Epidermal melanocyte (primary cell): ENCODE measurements at regions not wholly inside any gene's neighbourhood (a gene's known extent, or its start where the extent isn't known, plus 50 kb on each side); places are given as distances from the start of the nearest gene placed in this dataset.
"Not testable (repeated sequence)": the region's sequence is repeated elsewhere in the genome, so short reads cannot be mapped to it uniquely, and the experiment has no call there.

Experiments used
- DNase-seq: peaks from one replicate; pipeline ENCODE4 v3.0.0; 2011; ENCODE audit warnings: low spot score; ENCODE audit not compliant: insufficient read length

GRCh38 chr9:2494562-2494961, 127.0 kb upstream of the VLDLR start:
- DNase-seq: no peak

- no peak for DNase-seq
Observed at GRCh38 chr9:2495221-2496005, 126.2 kb upstream of the VLDLR start.

GRCh38 chr9:2496169-2496568, 125.4 kb upstream of the VLDLR start:
- DNase-seq: no peak

GRCh38 chr9:2496934-2497333, 124.7 kb upstream of the VLDLR start:
- no peak for DNase-seq

- DNase-seq: no peak
Observed at GRCh38 chr9:2497666-2498400, 123.8 kb upstream of the VLDLR start.

- no peak for DNase-seq
Observed at GRCh38 chr9:2502210-2502609, 119.4 kb upstream of the VLDLR start.

- DNase-seq: no peak
Observed at GRCh38 chr9:2502760-2503159, 118.8 kb upstream of the VLDLR start.

GRCh38 chr9:2506321-2506720, 115.3 kb upstream of the VLDLR start:
- DNase-seq: no peak

- no peak for DNase-seq
Observed at GRCh38 chr9:2523591-2523990, 98.0 kb upstream of the VLDLR start.

GRCh38 chr9:2524601-2525000, 97.0 kb upstream of the VLDLR start:
- no peak for DNase-seq

- DNase-seq: no peak
Observed at GRCh38 chr9:2525147-2525546, 96.4 kb upstream of the VLDLR start.

GRCh38 chr9:2526071-2526828, 95.3 kb upstream of the VLDLR start:
- no peak for DNase-seq

GRCh38 chr9:2531481-2531880, 90.1 kb upstream of the VLDLR start:
- no peak for DNase-seq

- DNase-seq: no peak
Observed at GRCh38 chr9:2536511-2536910, 85.1 kb upstream of the VLDLR start.

GRCh38 chr9:2545881-2546490, 75.6 kb upstream of the VLDLR start:
- no peak for DNase-seq

- DNase-seq: not testable (repeated sequence)
Observed at GRCh38 chr9:2555899-2556600, 65.5 kb upstream of the VLDLR start.

- no peak for DNase-seq
Observed at GRCh38 chr9:2557693-2558092, 63.9 kb upstream of the VLDLR start.

GRCh38 chr9:2559192-2560152, 62.1 kb upstream of the VLDLR start:
- peak; percentile 69 for DNase-seq

GRCh38 chr9:2560180-2560579, 61.4 kb upstream of the VLDLR start:
- no peak for DNase-seq
